ENCODE measurements at regions not wholly inside any gene's neighbourhood (a gene's known extent, or its start where the extent isn't known, plus 50 kb on each side); places are given as distances from the start of the nearest gene placed in this dataset.

GRCh38 chr18:30361864-30362540, 680.5 kb downstream of the DSC3 start:
- no peak overlapping the region for H3K27ac Mint-ChIP-seq
- H3K36me3 Mint-ChIP-seq (ENCODE audit: low read depth), result no peaks in the 10 kb centered on the region
- no peaks in the 10 kb centered on the region for H3K4me1 Mint-ChIP-seq (ENCODE audit: low read depth)
- DNase-seq, result no peak
- H3K4me3 Mint-ChIP-seq, result no peak overlapping the region
- no peaks in the 10 kb centered on the region; the same call in 1 of the 2 replicates for H3K27me3 Mint-ChIP-seq (ENCODE audit: insufficient read depth)
- H3K9me3 Mint-ChIP-seq, result peaks cover 5% of the 10 kb centered on the region; the same call in 1 of the 2 replicates
- TF ChIP-seq CTCF (IDR thresholded peaks at IDR 0.05), result no peak

- Mint-ChIP-seq H3K4me1 (ENCODE audit: low read depth) (no peaks in the 10 kb centered on the region), H3K36me3 (ENCODE audit: low read depth) (no peaks in the 10 kb centered on the region), H3K27ac (no peak overlapping the region), H3K9me3 (peaks cover 5% of the 10 kb centered on the region; the same call in 1 of the 2 replicates), H3K4me3 (no peak overlapping the region), H3K27me3 (ENCODE audit: insufficient read depth) (no peaks in the 10 kb centered on the region)
- no peak for TF ChIP-seq CTCF (IDR thresholded peaks at IDR 0.05)
- DNase-seq, result no peak
These were observed 683.0 kb downstream of the DSC3 start for GRCh38 chr18:30359521-30359920.

GRCh38 chr18:30358555-30358954, 684.0 kb downstream of the DSC3 start:
- no peak overlapping the region for H3K27ac Mint-ChIP-seq
- no peak for DNase-seq
- no peak overlapping the region for H3K4me3 Mint-ChIP-seq
- no peaks in the 10 kb centered on the region for H3K27me3 Mint-ChIP-seq (ENCODE audit: insufficient read depth)
- no peak for TF ChIP-seq CTCF (IDR thresholded peaks at IDR 0.05)
- no peaks in the 10 kb centered on the region for H3K36me3 Mint-ChIP-seq (ENCODE audit: low read depth)
- no peaks in the 10 kb centered on the region for H3K4me1 Mint-ChIP-seq (ENCODE audit: low read depth)
- peaks cover 5% of the 10 kb centered on the region; the same call in 1 of the 2 replicates for H3K9me3 Mint-ChIP-seq

DNA sequence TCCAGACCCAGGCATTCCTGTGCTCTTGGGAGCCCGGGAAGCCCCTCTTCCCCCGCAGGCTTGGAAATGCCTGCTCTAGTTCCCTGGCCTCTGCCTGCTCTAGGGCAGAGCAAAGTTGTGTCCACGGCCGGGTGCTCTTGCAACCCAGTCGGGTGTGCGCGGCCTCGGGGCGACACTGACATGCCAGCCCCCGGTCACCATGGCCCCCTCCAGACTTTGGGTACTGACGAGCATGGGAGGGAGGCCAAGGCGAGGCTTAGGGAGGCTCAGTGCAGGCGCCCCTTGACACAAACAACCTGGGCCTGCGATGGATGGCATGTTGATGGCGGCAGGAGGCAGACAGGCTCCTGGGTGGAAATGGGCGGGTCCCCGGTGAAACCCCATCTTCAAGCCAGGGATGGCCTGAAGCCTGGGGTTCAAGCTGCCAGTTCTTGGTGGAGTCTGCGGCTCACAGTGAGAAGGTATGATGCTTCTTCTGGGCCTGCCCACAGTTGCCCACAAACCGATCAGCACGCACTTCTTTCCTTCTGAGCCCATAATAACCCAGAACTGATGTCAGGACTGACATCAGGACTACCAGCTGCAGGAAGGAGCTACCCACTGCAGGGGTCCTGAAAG, 689.9 kb downstream of the DSC3 start:
- Mint-ChIP-seq H3K9me3 (peaks cover 7% of the 10 kb centered on the region), H3K4me1 (ENCODE audit: low read depth) (no peaks in the 10 kb centered on the region), H3K27me3 (ENCODE audit: insufficient read depth) (no peaks in the 10 kb centered on the region), H3K36me3 (ENCODE audit: low read depth) (no peaks in the 10 kb centered on the region), H3K4me3 (no peak overlapping the region), H3K27ac (no peak overlapping the region)
- TF ChIP-seq CTCF (IDR thresholded peaks at IDR 0.05), result no peak
- no peak for DNase-seq

- no peak overlapping the region for H3K4me3 Mint-ChIP-seq
- H3K36me3 Mint-ChIP-seq (ENCODE audit: low read depth), result no peaks in the 10 kb centered on the region
- no peaks in the 10 kb centered on the region for H3K27me3 Mint-ChIP-seq (ENCODE audit: insufficient read depth)
- no peak for TF ChIP-seq CTCF (IDR thresholded peaks at IDR 0.05)
- H3K9me3 Mint-ChIP-seq, result peaks cover 12% of the 10 kb centered on the region
- H3K27ac Mint-ChIP-seq, result no peak overlapping the region
- H3K4me1 Mint-ChIP-seq (ENCODE audit: low read depth), result no peaks in the 10 kb centered on the region
- no peak for DNase-seq
These were observed 692.3 kb downstream of the DSC3 start for GRCh38 chr18:30350263-30350662.

Data from HFFc6 (cell line).